22Rv1 (cell line): ENCODE measurements at regions not wholly inside any gene's neighbourhood (a gene's known extent, or its start where the extent isn't known, plus 50 kb on each side); places are given as distances from the start of the nearest gene placed in this dataset.

ENCODE experiments used
- ZFX ChIP-seq: fragments of 450-650 bp; IDR thresholded peaks from 2 replicates; pipeline ENCODE4 v1.6.1; 2017; ENCODE audit warnings: antibody characterized with exemption, borderline replicate concordance
- TF ChIP-seq, protein P1 (sequence below): fragments of 450-650 bp; IDR thresholded peaks from 2 replicates; pipeline ENCODE4 v1.5.1; 2017; ENCODE audit warnings: mild to moderate bottlenecking

DNA sequence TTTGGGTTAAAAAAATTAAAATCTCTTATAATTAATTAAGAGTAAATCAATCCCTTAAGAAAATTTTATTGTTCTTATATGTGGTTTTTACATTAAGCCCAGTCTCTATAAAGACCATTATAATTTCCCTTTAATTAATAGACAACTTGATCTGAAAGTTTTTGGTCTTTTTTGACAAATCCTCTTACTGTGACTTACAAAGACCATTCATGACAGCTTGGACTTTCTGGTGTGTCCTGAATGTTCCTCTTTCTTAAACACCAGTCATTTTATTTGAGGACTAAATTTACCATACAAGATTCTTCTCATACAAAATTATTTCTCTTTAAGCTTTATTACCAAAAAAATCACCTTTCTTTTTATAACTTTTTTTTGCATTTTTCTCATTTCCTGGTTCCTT is 368.3 kb downstream of the ADGRD1 start:
- TF ChIP-seq, protein P1, sequence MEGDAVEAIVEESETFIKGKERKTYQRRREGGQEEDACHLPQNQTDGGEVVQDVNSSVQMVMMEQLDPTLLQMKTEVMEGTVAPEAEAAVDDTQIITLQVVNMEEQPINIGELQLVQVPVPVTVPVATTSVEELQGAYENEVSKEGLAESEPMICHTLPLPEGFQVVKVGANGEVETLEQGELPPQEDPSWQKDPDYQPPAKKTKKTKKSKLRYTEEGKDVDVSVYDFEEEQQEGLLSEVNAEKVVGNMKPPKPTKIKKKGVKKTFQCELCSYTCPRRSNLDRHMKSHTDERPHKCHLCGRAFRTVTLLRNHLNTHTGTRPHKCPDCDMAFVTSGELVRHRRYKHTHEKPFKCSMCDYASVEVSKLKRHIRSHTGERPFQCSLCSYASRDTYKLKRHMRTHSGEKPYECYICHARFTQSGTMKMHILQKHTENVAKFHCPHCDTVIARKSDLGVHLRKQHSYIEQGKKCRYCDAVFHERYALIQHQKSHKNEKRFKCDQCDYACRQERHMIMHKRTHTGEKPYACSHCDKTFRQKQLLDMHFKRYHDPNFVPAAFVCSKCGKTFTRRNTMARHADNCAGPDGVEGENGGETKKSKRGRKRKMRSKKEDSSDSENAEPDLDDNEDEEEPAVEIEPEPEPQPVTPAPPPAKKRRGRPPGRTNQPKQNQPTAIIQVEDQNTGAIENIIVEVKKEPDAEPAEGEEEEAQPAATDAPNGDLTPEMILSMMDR: no peak
- TF ChIP-seq ZFX: no peak
